H1 (cell line): ENCODE measurements at regions not wholly inside any gene's neighbourhood (a gene's known extent, or its start where the extent isn't known, plus 50 kb on each side); places are given as distances from the start of the nearest gene placed in this dataset.

Source experiments
- CTCF ChIA-PET: fragments of 300-600 bp; sonication (Branson Sonifier 250); formaldehyde crosslinking; loops from one replicate; lab custom pipeline; 2021; ENCODE audit not compliant: partially characterized antibody; lab: Charles Lee
- POLR2A ChIA-PET: fragments of 300-600 bp; sonication (Branson Sonifier 250); formaldehyde crosslinking; loops from one replicate; lab custom pipeline; 2021; ENCODE audit warnings: inconsistent platforms; ENCODE audit not compliant: partially characterized antibody; lab: Charles Lee
- DNase-seq, 2 experiments: peaks; one replicate each; pipeline versions ENCODE4 v3.0.0 to v3.0.0-alpha.2; 2010 to 2022; ENCODE audit warnings: low spot score in 2 of 2, low read depth in 1 of 2, mixed read lengths in 1 of 2
- FAIRE-seq: peaks from 2 replicates; lab custom pipeline; 2011; peaks lifted over from hg19 to GRCh38; lab: Jason Lieb, UNC
- H2AFZ ChIP-seq: 2 replicates; pipeline ENCODE4 v1.8.1; 2012; ENCODE audit warnings: low read length, inconsistent platforms
- H2AK5ac ChIP-seq: 2 replicates; pipeline ENCODE4 v1.6.1; 2013; ENCODE audit warnings: low read depth, low read length
- H2BK120ac ChIP-seq: replicated peaks from 2 replicates; pipeline ENCODE3; 2013; ENCODE audit warnings: low read depth, low read length, inconsistent platforms
- H2BK12ac ChIP-seq: 2 replicates; pipeline ENCODE4 v1.6.1; 2013; ENCODE audit warnings: low read depth, low read length
- H2BK15ac ChIP-seq: 2 replicates; pipeline ENCODE4 v1.6.1; 2013; ENCODE audit warnings: low read length
- H2BK20ac ChIP-seq: 2 replicates; pipeline ENCODE4 v1.6.1; 2013; ENCODE audit warnings: low read length
- H2BK5ac ChIP-seq: 2 replicates; pipeline ENCODE4 v1.6.1; 2013; ENCODE audit warnings: low read depth, low read length
- H3K14ac ChIP-seq: 2 replicates; pipeline ENCODE4 v1.6.1; 2013; ENCODE audit warnings: inconsistent platforms; ENCODE audit not compliant: insufficient read length
- H3K18ac ChIP-seq: 2 replicates; pipeline ENCODE4 v1.6.1; 2013; ENCODE audit warnings: low read length; ENCODE audit errors: extremely low read depth
- H3K23ac ChIP-seq: 2 replicates; pipeline ENCODE4 v1.6.1; 2013; ENCODE audit warnings: inconsistent platforms; ENCODE audit not compliant: insufficient read length
- H3K23me2 ChIP-seq: 2 replicates; pipeline ENCODE4 v1.6.1; 2013; ENCODE audit warnings: low read depth, low read length
- H3K27ac ChIP-seq: 2 replicates; pipeline ENCODE4 v1.6.1; 2011; ENCODE audit warnings: low read depth, low read length, inconsistent platforms
- H3K27me3 ChIP-seq, 4 experiments: replicated peaks in 1 of 4; 1 replicate in 1 of 4; 2 replicates in 3 of 4; pipeline versions ENCODE4 v1.6.1 to v1.8.1; 2011 to 2013; ENCODE audit warnings: low read length in 3 of 4, mild to moderate bottlenecking in 3 of 4, inconsistent platforms in 2 of 4, mixed read lengths in 2 of 4, moderate library complexity in 1 of 4; ENCODE audit not compliant: control insufficient read depth in 3 of 4, insufficient read depth in 3 of 4; ENCODE audit errors: extremely low read depth in 1 of 4
- H3K36me3 ChIP-seq, 4 experiments: 2 replicates each; pipeline versions ENCODE4 v1.6.1 to v1.8.1; 2011 to 2013; ENCODE audit warnings: mild to moderate bottlenecking in 4 of 4, low read length in 3 of 4, moderate library complexity in 2 of 4, control low read depth in 1 of 4, inconsistent platforms in 1 of 4; ENCODE audit not compliant: insufficient read depth in 4 of 4, control insufficient read depth in 2 of 4
- H3K4ac ChIP-seq: replicated peaks from 2 replicates; pipeline ENCODE3; 2013; ENCODE audit warnings: low read length, low read depth, mixed read lengths, inconsistent platforms; ENCODE audit not compliant: insufficient read length
- H3K4me1 ChIP-seq, 4 experiments: replicated peaks in 1 of 4; 1 replicate in 1 of 4; 2 replicates in 3 of 4; pipeline versions ENCODE4 v1.6.1 to v1.8.1; 2011 to 2013; ENCODE audit warnings: low read length in 3 of 4, inconsistent platforms in 2 of 4, mixed read lengths in 1 of 4; ENCODE audit not compliant: insufficient read depth in 4 of 4, control insufficient read depth in 3 of 4
- H3K4me2 ChIP-seq, 2 experiments: 2 replicates each; pipeline versions ENCODE4 v1.6.1 to v1.8.1; 2011 to 2013; ENCODE audit warnings: low read depth in 2 of 2, low read length in 2 of 2, control low read depth in 1 of 2, inconsistent platforms in 1 of 2, mild to moderate bottlenecking in 1 of 2; ENCODE audit not compliant: insufficient read depth in 1 of 2
- H3K4me3 ChIP-seq, 4 experiments: fragments of 200-600, 300-600 bp in 1 of 4; sonication (generic), shearing (Covaris generic), sonication (Bioruptor Twin) in 1 of 4; 2 replicates each; pipeline versions ENCODE4 v1.5.1 to v1.8.1; 2011 to 2016; ENCODE audit warnings: low read length in 4 of 4, low read depth in 3 of 4, control low read depth in 2 of 4, inconsistent platforms in 2 of 4, mild to moderate bottlenecking in 2 of 4, mixed read lengths in 1 of 4, moderate library complexity in 1 of 4; ENCODE audit not compliant: insufficient read depth in 2 of 4; ENCODE audit errors: extremely low read depth in 1 of 4
- H3K56ac ChIP-seq: replicated peaks from 2 replicates; pipeline ENCODE3; 2013; ENCODE audit warnings: low read depth, mild to moderate bottlenecking, mixed read lengths, low read length, inconsistent platforms; ENCODE audit not compliant: insufficient read length
- H3K79me1 ChIP-seq: 2 replicates; pipeline ENCODE4 v1.6.1; 2013; ENCODE audit warnings: low read depth, low read length, control low read depth
- H3K79me2 ChIP-seq, 2 experiments: 2 replicates each; pipeline versions ENCODE4 v1.6.1 to v1.8.1; 2012 to 2013; ENCODE audit warnings: low read length in 2 of 2, mild to moderate bottlenecking in 2 of 2, inconsistent platforms in 1 of 2; ENCODE audit not compliant: insufficient read depth in 2 of 2, control insufficient read depth in 1 of 2
- H3K9ac ChIP-seq, 4 experiments: replicated peaks in 1 of 4; 1 replicate in 1 of 4; 2 replicates in 3 of 4; pipeline versions ENCODE4 v1.6.1 to v1.8.1; 2011 to 2013; ENCODE audit warnings: low read depth in 3 of 4, low read length in 3 of 4, control low read depth in 2 of 4, mild to moderate bottlenecking in 2 of 4, moderate library complexity in 2 of 4, inconsistent platforms in 1 of 4; ENCODE audit errors: extremely low read depth in 1 of 4
- H3K9me3 ChIP-seq, 2 experiments: 2 replicates each; pipeline versions ENCODE4 v1.6.1 to v1.8.1; 2012 to 2013; ENCODE audit warnings: mild to moderate bottlenecking in 2 of 2, moderate library complexity in 2 of 2, control low read depth in 1 of 2, inconsistent platforms in 1 of 2, low read depth in 1 of 2, low read length in 1 of 2, mixed read lengths in 1 of 2; ENCODE audit not compliant: insufficient read depth in 2 of 2
- H4K20me1 ChIP-seq, 2 experiments: replicated peaks in 1 of 2; 2 replicates each; pipeline versions ENCODE3 to v1.8.1; 2011 to 2013; ENCODE audit warnings: inconsistent platforms in 2 of 2, low read length in 2 of 2, mild to moderate bottlenecking in 1 of 2; ENCODE audit not compliant: insufficient read depth in 2 of 2, control insufficient read depth in 1 of 2
- H4K5ac ChIP-seq: 2 replicates; pipeline ENCODE4 v1.6.1; 2013; ENCODE audit warnings: low read length, low read depth, mixed read lengths, inconsistent platforms; ENCODE audit not compliant: insufficient read length
- H4K8ac ChIP-seq: 2 replicates; pipeline ENCODE4 v1.8.0; 2013; ENCODE audit warnings: mild to moderate bottlenecking, moderate library complexity, low read length, inconsistent platforms; ENCODE audit not compliant: insufficient read depth; ENCODE audit errors: extremely low read depth
- H4K91ac ChIP-seq: replicated peaks from 2 replicates; pipeline ENCODE3; 2013; ENCODE audit warnings: low read length, mixed read lengths, inconsistent platforms; ENCODE audit not compliant: insufficient read length
- BRCA1 ChIP-seq: IDR thresholded peaks from 2 replicates; pipeline ENCODE4 v1.6.1; 2012; ENCODE audit warnings: low read depth, low read length, improper control_type of control experiment
- CHD2 ChIP-seq: IDR thresholded peaks from 2 replicates; pipeline ENCODE4 v1.6.1; 2012; ENCODE audit warnings: low read length, improper control_type of control experiment
- FOSL1 ChIP-seq: IDR thresholded peaks from 2 replicates; pipeline ENCODE4 v1.6.1; 2011; ENCODE audit warnings: mild to moderate bottlenecking, low read depth, low read length, moderate library complexity; ENCODE audit not compliant: insufficient read depth
- POLR2A ChIP-seq, 2 experiments: IDR thresholded peaks; 1 replicate in 1 of 2; 2 replicates in 1 of 2; pipeline ENCODE4 v1.6.1; 2011; ENCODE audit warnings: low read depth in 2 of 2, low read length in 2 of 2, mild to moderate bottlenecking in 2 of 2; ENCODE audit errors: control extremely low read depth in 1 of 2
- RBBP5 ChIP-seq: IDR thresholded peaks from 2 replicates; pipeline ENCODE4 v1.7.1; 2012; ENCODE audit warnings: low read depth, mild to moderate bottlenecking, inconsistent platforms, low read length, moderate library complexity, borderline replicate concordance
- SP1 ChIP-seq: IDR thresholded peaks from 2 replicates; pipeline ENCODE4 v1.6.1; 2011; ENCODE audit warnings: low read depth, low read length
- TCF12 ChIP-seq: IDR thresholded peaks from 2 replicates; pipeline ENCODE4 v1.6.1; 2011; ENCODE audit warnings: low read depth, mild to moderate bottlenecking, low read length
- WGBS, 2 experiments: shearing (Covaris generic) in 1 of 2; methylation state at CpG; one replicate each; pipeline versions ENCODE4 v1.1.6 to v1.1.7; 2013 to 2015; ENCODE audit warnings: low lambda C conversion rate in 2 of 2, mixed read lengths in 2 of 2, inconsistent platforms in 1 of 2, low coverage in 1 of 2, missing lambda C conversion rate in 1 of 2; ENCODE audit not compliant: insufficient replicate concordance in 2 of 2, insufficient coverage in 1 of 2, insufficient read length in 1 of 2; ENCODE audit errors: extremely low coverage in 1 of 2, missing lambda C conversion rate in 1 of 2; 5-methylcytosine and 5-hydroxymethylcytosine counted together

DNA sequence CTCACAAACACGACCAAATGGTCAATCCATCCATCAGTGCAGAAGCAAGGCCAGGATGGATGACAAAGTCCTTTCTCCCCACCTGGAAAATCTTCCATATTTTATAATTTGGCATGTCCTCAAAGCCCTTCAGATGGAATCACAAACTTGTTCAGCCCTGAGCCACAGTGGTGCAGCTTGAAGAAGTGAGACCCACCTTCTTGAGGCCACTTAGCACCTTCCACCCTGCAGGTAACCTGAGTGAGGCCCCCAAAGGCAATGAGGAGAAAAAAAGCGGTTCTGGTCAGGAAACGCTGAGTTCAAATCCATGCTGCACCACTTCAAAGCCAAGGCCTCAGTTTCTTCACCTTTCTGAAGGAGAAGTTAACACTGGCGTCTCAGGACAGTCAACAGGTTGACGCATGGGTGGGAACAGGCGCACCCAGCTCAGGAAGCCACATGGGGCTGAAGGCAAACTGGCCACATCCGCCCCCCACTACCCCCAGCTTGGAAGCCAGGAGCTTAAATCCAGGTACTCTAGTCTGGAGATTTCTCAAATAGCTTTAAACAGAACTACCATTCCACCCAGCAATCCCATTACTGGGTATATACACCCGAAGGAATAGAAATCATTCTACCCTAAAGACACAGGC lies 320.4 kb downstream of the BCL11B start:
- H2AK5ac ChIP-seq = no peak overlapping the region
- no peak overlapping the region for H4K8ac ChIP-seq
- H3K23me2 ChIP-seq = no peaks in the 10 kb centered on the region
- no peak overlapping the region for H3K9ac ChIP-seq
- H2AFZ ChIP-seq = no peak overlapping the region
- H3K4me2 ChIP-seq = no peak overlapping the region
- H4K91ac ChIP-seq = no peak overlapping the region
- H3K27me3 ChIP-seq = no peaks in the 10 kb centered on the region
- no peak overlapping the region for H3K56ac ChIP-seq
- H4K20me1 ChIP-seq = no peaks in the 10 kb centered on the region
- H2BK5ac ChIP-seq = no peak overlapping the region
- POLR2A ChIA-PET = no interaction called here
- H2BK120ac ChIP-seq = no peak overlapping the region
- no peaks in the 10 kb centered on the region for H3K79me2 ChIP-seq
- H2BK15ac ChIP-seq = no peak overlapping the region
- H3K27ac ChIP-seq = no peak overlapping the region
- H2BK20ac ChIP-seq = no peak overlapping the region
- CTCF ChIA-PET = no interaction called here
- no peak overlapping the region for H3K18ac ChIP-seq
- no peak overlapping the region for H3K4ac ChIP-seq
- H3K36me3 ChIP-seq = no peaks in the 10 kb centered on the region; a peak in 1 of 8 replicates
- H3K23ac ChIP-seq = no peak overlapping the region
- TF ChIP-seq SP1 (no peak), BRCA1 (no peak), CHD2 (no peak), TCF12 (no peak), POLR2A (IDR thresholded peaks at IDR 0.05; ENCODE audit: control extremely low read depth in 1 of 2, low read depth in 2 of 2, low read length in 2 of 2) (no peak), FOSL1 (no peak), RBBP5 (no peak)
- TF ChIP-seq, all 59 proteins: peak for 0
- peaks cover 0 to 3% (median 0%) of the 10 kb centered on the region in 4 experiments; a peak in 2 of 7 replicates for H3K4me1 ChIP-seq
- H4K5ac ChIP-seq = no peak overlapping the region
- H3K4me3 ChIP-seq = no peak overlapping the region
- 84% methylated on average over 8 of the region's 8 CpGs; no CpG with 5 or more reads in 1 of the 2 experiments for WGBS, 2 experiments
- DNase-seq = no peak
- H3K9me3 ChIP-seq = no peaks in the 10 kb centered on the region
- no peak overlapping the region for H3K14ac ChIP-seq
- no peak overlapping the region for H2BK12ac ChIP-seq
- H3K79me1 ChIP-seq = no peaks in the 10 kb centered on the region
- FAIRE-seq = no peak
